Inflammatory macrophage treated with lipopolysaccharide for 4 hours (primary cell): ENCODE measurements at regions not wholly inside any gene's neighbourhood (a gene's known extent, or its start where the extent isn't known, plus 50 kb on each side); places are given as distances from the start of the nearest gene placed in this dataset.

Experiments
- DNase-seq: peaks from one replicate; pipeline ENCODE4 v3.0.0-alpha.2; 2020

GRCh38 chr2:125535089-125535488, 1120.9 kb upstream of the GYPC start:
- no peak for DNase-seq

DNA sequence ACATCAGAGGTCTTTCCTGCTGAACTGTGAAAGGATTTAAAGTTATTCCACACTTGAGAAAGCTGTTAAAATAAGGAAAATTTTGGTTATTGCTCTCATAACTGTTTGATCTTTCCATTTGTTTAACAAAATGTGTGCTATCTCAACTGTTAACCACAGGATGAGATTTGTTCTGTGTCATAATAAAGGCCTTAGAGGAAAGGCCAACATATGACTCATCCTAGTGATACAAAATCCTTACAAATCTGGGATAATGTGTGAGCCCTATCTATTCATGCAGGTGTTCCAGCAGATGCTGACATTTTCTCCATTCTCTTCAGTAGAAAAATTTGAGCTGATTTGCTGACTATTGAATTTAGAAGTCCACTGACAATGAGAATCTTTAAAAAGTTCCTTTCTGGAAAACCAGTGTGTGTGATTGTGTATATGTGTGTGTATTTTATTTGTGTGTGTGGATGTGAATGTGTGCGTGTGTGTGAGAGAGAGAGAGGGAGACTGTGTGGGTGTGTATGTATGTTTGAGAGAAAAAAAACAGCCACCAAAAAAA, 1111.9 kb upstream of the GYPC start:
- no peak for DNase-seq

DNA sequence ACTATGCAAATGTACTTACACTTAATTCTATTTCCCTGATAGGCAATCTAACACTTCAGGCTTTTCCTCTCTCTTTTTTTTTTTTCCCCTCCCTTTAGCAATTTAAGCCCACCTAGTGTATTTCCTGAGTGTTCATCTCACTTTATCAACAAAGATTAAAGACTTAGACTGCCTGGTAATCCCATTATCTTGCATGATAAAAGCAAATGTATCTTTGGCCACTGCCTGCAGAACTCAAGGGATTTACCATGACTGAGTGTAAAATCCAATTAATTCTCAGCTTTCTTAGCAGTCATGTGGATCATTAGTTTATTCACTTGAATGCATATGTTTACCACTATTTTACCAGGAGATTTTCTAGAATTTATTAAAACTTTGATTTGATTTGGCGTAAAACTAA, 1102.2 kb upstream of the GYPC start:
- DNase-seq = no peak

DNA sequence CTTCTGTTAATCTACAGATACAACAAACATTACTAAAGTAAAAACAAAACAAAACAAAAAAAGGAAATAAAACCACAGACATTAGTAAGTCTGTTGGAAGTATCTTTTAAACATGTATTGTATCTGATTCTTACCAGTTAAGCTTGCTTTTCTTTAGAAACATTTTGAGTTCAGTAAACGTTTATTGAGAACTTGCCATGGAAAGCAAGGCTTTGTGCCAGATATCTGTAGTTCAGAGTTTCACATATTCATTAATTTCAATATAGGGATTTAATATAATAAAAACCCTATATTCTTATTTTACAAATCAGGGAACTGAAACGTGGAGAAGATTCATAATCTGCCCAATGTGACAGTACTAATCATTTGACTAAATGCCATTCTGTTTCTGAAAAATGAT, 1101.0 kb upstream of the GYPC start:
- no peak for DNase-seq

DNA sequence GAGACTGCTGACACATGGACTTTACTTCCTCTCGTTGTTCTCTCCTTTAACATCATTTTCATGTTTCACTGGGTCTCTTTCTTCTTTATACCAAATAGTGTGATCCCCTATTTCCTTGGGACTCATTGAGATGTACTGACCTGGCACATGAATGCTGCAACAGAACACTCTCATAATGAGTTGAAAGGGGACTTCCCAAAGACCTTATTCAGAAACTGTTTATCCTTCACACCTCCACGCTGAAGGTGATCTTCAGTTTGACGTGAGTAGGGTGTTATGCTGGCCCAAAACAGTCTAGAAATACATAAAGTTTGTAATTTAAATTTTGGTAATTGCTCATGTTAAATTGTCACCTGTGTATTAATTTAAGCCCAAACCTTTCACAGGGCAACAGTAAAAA, 1096.8 kb upstream of the GYPC start:
- DNase-seq = no peak

DNA sequence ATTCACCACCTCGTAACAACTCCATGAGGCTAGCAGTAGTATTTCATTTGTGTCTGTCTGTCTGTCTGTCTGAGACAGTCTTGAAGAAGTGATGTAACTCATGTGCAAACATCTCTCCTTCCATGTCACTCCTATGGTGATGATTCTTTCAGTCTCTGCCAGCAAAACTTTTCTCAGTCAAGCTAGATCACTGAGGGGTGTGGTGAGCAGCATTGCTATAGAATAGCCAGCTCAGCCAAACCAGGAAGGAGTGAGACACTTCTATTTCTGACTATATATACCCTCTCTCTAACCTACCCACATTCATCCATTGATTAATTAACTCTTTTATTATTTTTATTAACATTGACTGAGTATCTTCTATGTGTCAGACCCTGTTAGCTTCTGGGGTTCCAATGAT, 1095.1 kb upstream of the GYPC start:
- DNase-seq = no peak

GRCh38 chr2:125561302-125561701, 1094.7 kb upstream of the GYPC start:
- no peak for DNase-seq

GRCh38 chr2:125562924-125563323, 1093.0 kb upstream of the GYPC start:
- no peak for DNase-seq

GRCh38 chr2:125564471-125564870, 1091.5 kb upstream of the GYPC start:
- no peak for DNase-seq

GRCh38 chr2:125566422-125566821, 1089.5 kb upstream of the GYPC start:
- DNase-seq = no peak

- no peak for DNase-seq
Observed at GRCh38 chr2:125567100-125567499, 1088.9 kb upstream of the GYPC start.

- DNase-seq = no peak
Observed at GRCh38 chr2:125572660-125573059, 1083.3 kb upstream of the GYPC start.

DNA sequence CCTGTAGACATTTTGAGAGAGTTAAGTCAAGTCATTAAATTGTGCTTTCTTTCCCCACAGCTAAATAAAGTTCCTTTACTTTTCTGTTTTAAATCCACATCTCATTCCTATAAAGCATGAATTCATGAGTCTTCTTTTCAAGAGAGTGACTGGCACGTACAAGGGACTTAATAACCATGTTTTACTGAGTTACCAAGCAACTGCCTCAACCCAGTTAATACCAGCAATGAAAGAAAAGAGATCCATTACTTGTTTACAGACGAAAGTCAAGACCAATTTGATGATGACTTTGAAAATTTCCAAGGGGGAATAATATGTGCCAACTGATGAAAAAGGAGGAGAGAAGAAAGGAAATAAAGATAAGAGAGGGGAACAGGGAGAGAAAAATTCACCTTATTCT, 1082.5 kb upstream of the GYPC start:
- no peak for DNase-seq

GRCh38 chr2:125576558-125576957, 1079.4 kb upstream of the GYPC start:
- no peak for DNase-seq

DNA sequence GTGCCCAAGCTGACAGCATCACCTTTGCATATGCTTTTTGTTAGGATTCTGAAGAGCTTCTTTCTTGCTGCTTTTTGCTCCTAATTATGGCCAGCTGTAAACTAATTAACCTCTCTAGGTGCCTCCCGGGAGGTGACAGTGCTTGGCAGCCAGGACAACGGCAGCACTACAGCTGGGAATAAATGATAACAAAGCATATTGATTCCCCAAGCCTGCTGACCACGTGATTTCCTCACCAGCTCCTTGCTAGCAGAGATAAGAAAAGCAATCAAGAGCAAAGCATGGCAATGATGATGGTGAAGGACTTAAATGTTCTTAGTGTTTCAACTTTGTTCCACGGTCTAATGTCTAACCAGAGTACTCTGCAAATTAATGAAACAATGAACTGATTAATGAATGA, 1074.4 kb upstream of the GYPC start:
- DNase-seq = no peak

- DNase-seq = no peak
Observed at GRCh38 chr2:125582516-125582915, 1073.4 kb upstream of the GYPC start.

DNA sequence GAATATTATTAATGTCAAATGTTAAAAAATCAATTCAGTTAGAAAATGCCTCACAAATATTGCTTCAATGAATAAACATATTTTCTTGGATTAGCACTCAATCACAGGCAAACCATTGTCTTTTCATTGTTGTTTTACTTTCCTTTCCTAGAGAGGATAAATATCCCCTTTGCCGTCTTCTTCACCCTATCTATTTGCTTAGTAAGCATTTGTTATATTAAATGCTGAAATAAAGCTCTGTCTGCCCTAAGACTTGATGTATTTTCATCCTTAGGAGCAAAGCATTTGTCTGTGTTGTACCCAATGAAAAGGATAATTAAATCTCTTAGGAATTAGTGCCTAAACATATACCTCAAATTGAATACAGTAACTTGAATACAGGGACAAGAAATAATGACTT, 1071.2 kb upstream of the GYPC start:
- no peak for DNase-seq

DNA sequence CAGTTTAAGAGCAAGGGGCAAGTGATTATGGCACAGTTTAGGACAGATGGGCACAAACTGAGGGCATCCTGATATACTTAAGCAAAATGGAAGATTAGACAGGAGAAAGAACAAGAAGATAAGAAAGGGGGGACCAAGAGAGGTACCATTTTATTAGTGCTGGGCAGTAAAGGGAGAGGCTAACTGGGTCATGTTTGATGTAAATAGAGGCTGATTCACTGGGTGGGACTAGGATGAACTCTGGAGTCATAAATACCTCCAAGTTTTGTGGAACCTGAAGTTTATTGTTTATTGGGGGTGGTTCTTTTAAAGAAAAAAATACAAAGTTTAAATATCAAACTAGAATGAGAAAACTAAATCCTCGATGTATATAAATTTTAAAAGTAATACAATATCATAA, 1067.2 kb upstream of the GYPC start:
- no peak for DNase-seq

DNA sequence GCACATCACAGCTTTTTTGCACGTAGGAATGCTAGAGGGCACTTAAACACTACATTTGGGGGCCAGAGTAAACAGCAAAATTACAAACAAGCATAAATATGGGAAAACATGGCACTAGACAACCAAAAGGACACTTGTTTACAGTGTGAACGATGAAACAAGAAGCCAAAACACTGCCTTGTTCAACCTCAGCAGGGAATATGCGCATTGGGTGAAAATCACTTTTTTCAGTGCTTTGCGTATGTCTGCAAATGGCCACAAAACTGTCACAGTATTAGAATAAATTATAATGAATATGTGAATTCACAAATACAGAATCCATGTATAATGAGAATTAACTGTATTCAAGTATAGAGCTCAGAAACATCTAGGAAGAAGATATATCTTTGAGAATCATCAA, 1064.0 kb upstream of the GYPC start:
- DNase-seq = no peak

GRCh38 chr2:125593036-125593435, 1062.9 kb upstream of the GYPC start:
- DNase-seq = no peak

- no peak for DNase-seq
Observed at GRCh38 chr2:125596612-125597011, 1059.3 kb upstream of the GYPC start.

GRCh38 chr2:125615438-125615837, 1040.5 kb upstream of the GYPC start:
- no peak for DNase-seq

GRCh38 chr2:125630377-125630776, 1025.6 kb upstream of the GYPC start:
- no peak for DNase-seq

DNA sequence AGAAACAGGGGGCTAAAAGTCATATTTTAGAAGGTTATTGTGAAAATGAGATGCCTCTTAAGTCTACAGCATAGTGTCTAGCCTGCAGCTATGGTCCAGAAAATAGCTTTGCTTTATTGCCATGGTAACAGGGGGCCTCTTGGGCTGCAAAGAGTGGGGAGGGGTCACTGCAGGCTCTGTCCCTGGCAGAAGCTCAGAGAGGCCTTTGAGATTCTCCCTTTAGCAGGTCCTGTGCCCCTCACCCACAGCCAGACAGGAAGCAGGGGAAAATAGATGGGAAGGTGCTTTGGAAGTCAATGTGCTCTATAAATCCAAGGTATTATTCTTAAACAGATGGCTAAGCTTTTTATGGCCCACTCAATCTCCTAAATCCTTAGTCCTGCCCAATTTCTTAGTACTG, 1021.3 kb upstream of the GYPC start:
- no peak for DNase-seq

DNA sequence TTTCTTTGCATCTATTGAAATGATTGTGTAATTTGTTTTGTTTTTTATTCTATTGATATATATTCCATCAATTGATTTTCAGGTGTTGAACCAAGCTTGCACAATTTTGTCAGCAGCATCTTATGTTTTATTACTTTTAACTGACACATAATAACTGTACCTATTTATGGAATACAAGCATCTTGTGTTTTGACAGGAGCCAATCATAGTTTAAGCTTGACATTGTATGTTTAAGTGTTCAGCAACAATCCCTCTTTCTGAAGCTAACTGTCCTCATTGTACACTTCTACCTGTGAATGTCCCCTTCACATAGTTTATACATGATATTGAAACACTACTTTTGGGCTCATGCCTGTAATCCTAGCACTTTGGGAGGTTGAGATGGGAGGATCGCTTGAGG, 1017.6 kb upstream of the GYPC start:
- no peak for DNase-seq

- DNase-seq = no peak
Observed at GRCh38 chr2:125642032-125642431, 1013.9 kb upstream of the GYPC start.
